Keratinocyte (primary cell): ENCODE measurements at regions not wholly inside any gene's neighbourhood (a gene's known extent, or its start where the extent isn't known, plus 50 kb on each side); places are given as distances from the start of the nearest gene placed in this dataset.

Experiments
- CTCF ChIP-seq, 3 experiments: IDR thresholded peaks in 1 of 3; conservative IDR thresholded peaks in 1 of 3; optimal IDR thresholded peaks in 1 of 3; 2 replicates in 2 of 3; 3 replicates in 1 of 3; pipeline versions ENCODE3 to v1.5.1; 2011; ENCODE audit warnings: low read length in 3 of 3, mild to moderate bottlenecking in 3 of 3, moderate library complexity in 2 of 3, control low read depth in 1 of 3, inconsistent platforms in 1 of 3; ENCODE audit not compliant: insufficient read depth in 2 of 3; ENCODE audit errors: extremely low read depth in 1 of 3
- EZH2 ChIP-seq: IDR thresholded peaks from one replicate; pipeline ENCODE4 v1.6.1; 2012; ENCODE audit warnings: inconsistent platforms, mild to moderate bottlenecking, low read length, moderate library complexity

DNA sequence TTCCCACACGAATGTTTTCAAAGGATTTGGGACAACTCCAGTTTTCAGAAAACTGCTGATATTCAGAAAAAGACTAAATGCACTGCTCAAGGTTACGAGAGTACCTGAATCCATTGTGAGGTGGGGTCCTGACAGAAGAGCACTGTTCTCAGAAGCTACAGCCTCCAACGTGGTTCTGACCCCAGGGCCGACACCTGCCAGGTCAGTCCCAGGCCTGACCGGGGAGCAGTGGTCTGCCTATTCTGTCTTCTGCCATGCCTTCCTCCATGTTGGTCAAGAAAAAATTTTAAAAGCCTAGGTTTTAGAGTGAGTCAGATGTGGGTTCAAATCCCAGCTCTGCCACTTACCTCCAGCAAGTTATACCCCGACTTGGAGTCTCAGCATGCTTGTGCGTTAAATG, 212.3 kb downstream of the BCL11A start:
- TF ChIP-seq CTCF (optimal IDR thresholded peaks at IDR 0.05 in 1 of 3, IDR thresholded peaks at IDR 0.05 in 1 of 3, conservative IDR thresholded peaks at IDR 0.05 in 1 of 3; ENCODE audit: extremely low read depth in 1 of 3, insufficient read depth in 2 of 3, low read length in 3 of 3) (no peak), EZH2 (no peak)
